BLaER1 treated with 17β-estradiol and CSF1 and Interleukin-3, amounts not matched to agents 10 nM and 100 nM (cell line): ENCODE measurements at regions not wholly inside any gene's neighbourhood (a gene's known extent, or its start where the extent isn't known, plus 50 kb on each side); places are given as distances from the start of the nearest gene placed in this dataset.
"Not testable (repeated sequence)": the region's sequence is repeated elsewhere in the genome, so short reads cannot be mapped to it uniquely, and the experiment has no call there.

Experiments used
- H3K27ac ChIP-seq, 11 experiments: shearing (Covaris generic); formaldehyde crosslinking; 2 replicates each; pipeline ENCODE4 v1.8.1; 2022
- H3K27me3 ChIP-seq, 11 experiments: shearing (Covaris generic); formaldehyde crosslinking; 2 replicates each; pipeline ENCODE4 v1.8.1; 2022
- H3K36me3 ChIP-seq, 11 experiments: shearing (Covaris generic); formaldehyde crosslinking; 2 replicates each; pipeline ENCODE4 v1.8.1; 2022
- H3K4me1 ChIP-seq, 10 experiments: shearing (Covaris generic); formaldehyde crosslinking; 2 replicates each; pipeline ENCODE4 v1.8.1; 2022
- H3K4me2 ChIP-seq, 11 experiments: shearing (Covaris generic); formaldehyde crosslinking; 2 replicates each; pipeline ENCODE4 v1.8.1; 2022
- H3K4me3 ChIP-seq, 10 experiments: shearing (Covaris generic); formaldehyde crosslinking; 2 replicates each; pipeline ENCODE4 v1.8.1; 2022
- H3K9ac ChIP-seq, 11 experiments: shearing (Covaris generic); formaldehyde crosslinking; 2 replicates each; pipeline ENCODE4 v1.8.1; 2022
- H3K9me3 ChIP-seq, 11 experiments: shearing (Covaris generic); formaldehyde crosslinking; replicated peaks in 1 of 11; 2 replicates each; pipeline ENCODE4 v1.8.1; 2022
- H4K20me1 ChIP-seq, 11 experiments: shearing (Covaris generic); formaldehyde crosslinking; 2 replicates each; pipeline ENCODE4 v1.8.1; 2022
- Cebpa-rat ChIP-seq, 11 experiments: shearing (Covaris generic); IDR thresholded peaks; 2 replicates each; pipeline ENCODE4 v1.8.1; 2022

DNA sequence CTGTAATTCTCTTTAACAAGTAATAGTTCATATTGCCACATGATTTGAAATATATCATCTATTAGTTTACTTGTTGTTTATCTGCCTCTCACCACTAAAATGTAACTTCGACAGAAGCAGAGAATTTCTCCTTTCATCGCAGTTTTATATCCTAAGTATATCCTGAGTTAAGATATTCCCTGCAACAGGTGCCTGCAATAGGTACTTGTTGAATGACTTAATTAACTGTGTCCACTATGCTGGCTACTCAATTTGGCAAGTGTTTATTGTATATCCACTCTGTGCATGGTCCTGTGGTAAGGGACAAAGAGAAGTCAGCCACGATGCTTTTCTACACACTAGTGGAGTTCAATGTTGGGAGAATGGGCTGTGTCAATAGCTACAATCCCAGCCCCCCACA lies 108.5 kb downstream of the PSAT1 start:
- Histone ChIP-seq H3K27me3 (no peaks in the 10 kb centered on the region), H4K20me1 (no peaks in the 10 kb centered on the region), H3K36me3 (peaks cover 0 to 4% (median 0%) of the 10 kb centered on the region in 11 experiments; a peak in 1 of 22 replicates), H3K4me1 (peaks cover 0 to 13% (median 9%) of the 10 kb centered on the region in 10 experiments; a peak in 9 of 20 replicates), H3K9ac (no peak overlapping the region), H3K9me3 (peaks cover 0 to 11% (median 7%) of the 10 kb centered on the region in 11 experiments; a peak in 5 of 22 replicates), H3K4me3 (no peak overlapping the region), H3K27ac (no peak overlapping the region; a peak in 1 of 22 replicates), H3K4me2 (peak overlapping the region in 3 of 11 experiments; percentile 12 to 43 (median 27); a peak in 2 of 22 replicates)
- TF ChIP-seq Cebpa-rat (IDR thresholded peaks at IDR 0.05): no peak

DNA sequence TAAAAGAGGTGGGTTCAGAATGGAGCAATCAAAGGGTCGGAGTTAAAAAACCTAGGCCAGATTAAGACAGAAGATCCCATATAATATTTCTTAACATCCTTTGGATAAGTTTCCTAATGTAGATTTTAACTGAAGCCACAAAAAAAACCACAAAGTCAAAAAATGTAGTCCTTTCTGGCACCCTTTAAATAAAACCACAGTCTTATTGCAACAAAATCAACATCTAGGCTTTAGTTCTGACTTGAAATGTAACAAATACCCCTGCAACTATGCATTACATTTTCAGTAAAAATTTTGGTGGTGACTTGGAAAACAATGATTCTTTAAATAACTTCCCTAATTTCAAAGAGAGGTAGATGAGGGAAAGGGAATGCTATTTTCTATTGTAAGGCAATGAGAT lies 109.2 kb downstream of the PSAT1 start:
- Histone ChIP-seq H4K20me1 (no peaks in the 10 kb centered on the region), H3K4me2 (peak overlapping the region in 7 of 11 experiments; percentile 1 to 43 (median 16); a peak in 8 of 22 replicates), H3K9ac (no peak overlapping the region), H3K36me3 (peaks cover 0 to 4% (median 0%) of the 10 kb centered on the region in 11 experiments; a peak in 1 of 22 replicates), H3K27ac (0 out of 22 replicates have a peak overlapping the region, but pooled peaks of 1 of the 11 experiments have one; percentile 4), H3K27me3 (no peaks in the 10 kb centered on the region), H3K9me3 (peaks cover 0 to 11% (median 7%) of the 10 kb centered on the region in 11 experiments; a peak in 5 of 22 replicates), H3K4me1 (peaks cover 0 to 13% (median 9%) of the 10 kb centered on the region in 10 experiments; a peak in 9 of 20 replicates), H3K4me3 (no peak overlapping the region)
- no peak for TF ChIP-seq Cebpa-rat (IDR thresholded peaks at IDR 0.05)

DNA sequence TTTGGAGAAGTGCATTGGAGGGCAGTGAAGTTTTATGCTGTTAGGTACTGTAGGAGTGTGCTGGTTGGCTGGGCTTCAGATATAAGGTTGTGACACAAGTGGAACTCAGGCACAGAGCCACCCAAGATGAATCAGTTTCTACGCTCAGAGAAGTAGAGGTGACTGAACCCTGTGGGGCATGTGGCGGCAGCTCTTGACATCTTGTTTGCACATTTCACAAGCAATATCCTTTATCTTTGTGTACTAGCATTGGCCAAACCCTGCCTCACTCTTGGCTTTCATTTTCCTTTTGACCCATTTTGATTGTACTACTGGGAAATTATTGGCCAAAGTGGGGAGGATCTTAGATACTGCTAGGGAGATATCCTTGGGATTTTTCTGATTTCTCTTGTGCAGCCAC lies 110.0 kb downstream of the PSAT1 start:
- TF ChIP-seq Cebpa-rat (IDR thresholded peaks at IDR 0.05): no peak
- H3K27me3 ChIP-seq: no peaks in the 10 kb centered on the region
- H3K4me3 ChIP-seq: no peak overlapping the region
- peaks cover 0 to 13% (median 9%) of the 10 kb centered on the region in 10 experiments; a peak in 9 of 20 replicates for H3K4me1 ChIP-seq
- H3K27ac ChIP-seq: 0 out of 22 replicates have a peak overlapping the region, but pooled peaks of 1 of the 11 experiments have one; percentile 4
- H4K20me1 ChIP-seq: no peaks in the 10 kb centered on the region
- H3K4me2 ChIP-seq: peak overlapping the region in 3 of 11 experiments; percentile 12 to 43 (median 27); a peak in 3 of 22 replicates
- peaks cover 0 to 11% (median 7%) of the 10 kb centered on the region in 11 experiments; a peak in 5 of 22 replicates for H3K9me3 ChIP-seq
- H3K36me3 ChIP-seq: peaks cover 0 to 4% (median 0%) of the 10 kb centered on the region in 11 experiments; a peak in 1 of 22 replicates
- H3K9ac ChIP-seq: no peak overlapping the region

DNA sequence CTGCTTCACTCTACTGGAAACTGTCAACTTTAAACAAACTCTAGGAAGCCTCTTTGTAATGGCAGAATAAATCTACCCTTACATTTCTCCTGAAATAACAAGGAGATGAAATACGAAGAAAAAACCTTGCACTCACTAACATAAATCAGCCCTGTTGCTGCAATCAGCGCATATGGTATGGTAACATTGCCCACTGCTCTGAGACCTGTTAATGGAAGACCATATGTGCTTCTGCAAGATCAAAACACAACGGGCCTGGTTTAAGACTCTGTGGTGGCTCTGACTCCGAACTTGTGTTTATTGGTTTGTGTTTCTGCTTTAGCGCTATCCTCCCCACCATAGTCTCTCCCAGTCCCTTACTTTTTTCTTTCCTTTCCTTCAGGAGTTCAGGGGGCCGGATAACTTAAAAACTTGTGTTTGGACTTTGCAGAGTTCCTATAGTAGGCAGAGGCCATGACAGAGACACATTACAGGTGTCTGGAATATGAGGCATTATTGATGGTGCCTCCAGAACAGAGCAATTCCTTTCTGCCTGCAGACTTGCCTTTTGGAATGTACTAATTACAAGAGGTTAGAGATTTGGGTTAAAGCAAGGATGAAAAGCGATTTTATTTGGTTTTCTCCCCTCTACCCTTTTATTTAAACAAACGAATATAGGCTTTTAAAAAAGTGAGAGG lies 110.8 kb downstream of the PSAT1 start:
- Histone ChIP-seq H3K27ac (no peak overlapping the region), H3K9me3 (peaks cover 0 to 11% (median 7%) of the 10 kb centered on the region in 11 experiments; a peak in 5 of 22 replicates), H3K4me1 (peaks cover 0 to 13% (median 9%) of the 10 kb centered on the region in 10 experiments; a peak in 9 of 20 replicates), H4K20me1 (no peaks in the 10 kb centered on the region), H3K9ac (no peak overlapping the region), H3K4me2 (no peak overlapping the region), H3K4me3 (no peak overlapping the region), H3K27me3 (no peaks in the 10 kb centered on the region), H3K36me3 (peaks cover 0 to 4% (median 0%) of the 10 kb centered on the region in 11 experiments; a peak in 1 of 22 replicates)
- TF ChIP-seq Cebpa-rat (IDR thresholded peaks at IDR 0.05): no peak

DNA sequence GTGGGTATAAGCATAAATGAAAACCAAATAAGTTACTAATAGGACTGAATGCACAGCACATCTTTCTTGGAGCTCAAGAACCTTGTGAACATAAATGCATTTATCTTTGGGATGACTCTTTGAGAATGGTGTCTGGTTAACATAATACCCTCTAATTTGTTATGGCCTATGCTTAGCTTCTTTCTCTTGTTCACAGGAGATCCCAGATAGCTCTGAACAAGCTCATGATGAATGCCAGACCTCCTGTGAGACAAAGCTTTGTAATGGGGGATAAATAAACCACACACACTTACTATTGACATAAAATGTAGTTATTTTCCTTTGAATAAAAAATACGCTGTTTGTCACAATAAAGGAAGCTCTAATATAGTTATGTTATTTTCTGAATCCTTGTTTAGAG lies 111.5 kb downstream of the PSAT1 start:
- no peak for TF ChIP-seq Cebpa-rat (IDR thresholded peaks at IDR 0.05)
- H3K27ac ChIP-seq: no peak overlapping the region
- peaks cover 0 to 13% (median 9%) of the 10 kb centered on the region in 10 experiments; a peak in 9 of 20 replicates for H3K4me1 ChIP-seq
- H3K27me3 ChIP-seq: no peaks in the 10 kb centered on the region
- no peaks in the 10 kb centered on the region for H4K20me1 ChIP-seq
- H3K4me2 ChIP-seq: no peak overlapping the region
- peaks cover 0 to 4% (median 0%) of the 10 kb centered on the region in 11 experiments; a peak in 1 of 22 replicates for H3K36me3 ChIP-seq
- no peak overlapping the region for H3K4me3 ChIP-seq
- peaks cover 0 to 11% (median 7%) of the 10 kb centered on the region in 11 experiments; a peak in 5 of 22 replicates for H3K9me3 ChIP-seq
- no peak overlapping the region for H3K9ac ChIP-seq

DNA sequence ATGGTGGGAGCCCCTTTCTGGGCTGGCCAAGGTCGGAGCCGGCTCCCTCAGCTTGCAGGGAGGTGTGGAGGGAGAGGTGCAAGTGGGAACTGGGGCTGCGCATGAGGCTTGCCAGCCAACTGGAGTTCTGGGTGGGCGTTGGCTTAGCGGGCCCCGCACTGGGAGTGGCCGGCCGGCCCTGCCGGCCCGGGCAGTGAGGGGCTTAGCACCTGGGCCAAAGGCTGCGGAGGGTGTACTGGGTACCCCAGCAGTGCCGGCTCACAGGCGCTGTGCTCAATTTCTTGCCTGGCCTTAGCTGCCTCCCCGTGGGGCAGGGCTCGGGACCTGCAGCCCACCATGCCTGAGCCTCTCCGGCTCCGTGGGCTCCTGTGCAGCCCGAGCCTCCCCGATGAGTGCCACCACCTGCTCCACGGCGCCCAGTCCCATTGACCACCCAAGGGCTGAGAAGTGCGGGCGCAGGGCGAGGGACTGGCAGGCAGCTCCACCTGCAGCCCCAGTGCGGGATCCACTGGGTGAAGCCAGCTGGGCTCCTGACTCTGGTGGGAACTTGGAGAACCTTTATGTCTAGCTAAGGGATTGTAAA lies 113.1 kb downstream of the PSAT1 start:
- H3K27ac ChIP-seq: not testable (repeated sequence)

DNA sequence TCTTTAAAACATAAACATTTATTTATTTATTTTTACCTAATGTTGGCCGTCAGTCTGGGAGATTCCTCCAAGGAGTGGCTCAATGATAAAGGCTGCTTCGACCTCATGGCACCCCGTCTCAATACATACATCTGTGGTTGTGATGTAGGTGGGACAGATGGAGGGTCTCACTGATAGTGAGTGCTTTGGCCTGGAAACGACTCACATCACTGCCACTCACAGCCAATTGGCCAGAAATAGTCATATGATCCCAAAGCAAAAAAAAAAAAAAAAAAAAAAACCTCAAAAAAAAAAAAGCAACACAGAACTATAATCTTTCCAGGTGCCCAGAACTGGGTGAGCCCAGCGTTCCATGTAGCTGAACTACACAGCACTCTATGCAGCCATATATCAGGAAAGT lies 125.4 kb downstream of the PSAT1 start:
- no peak overlapping the region for H3K9ac ChIP-seq
- no peaks in the 10 kb centered on the region for H3K36me3 ChIP-seq
- no peak overlapping the region for H3K4me2 ChIP-seq
- no peak for TF ChIP-seq Cebpa-rat (IDR thresholded peaks at IDR 0.05)
- no peak overlapping the region for H3K4me3 ChIP-seq
- no peaks in the 10 kb centered on the region for H3K4me1 ChIP-seq
- no peaks in the 10 kb centered on the region for H3K9me3 ChIP-seq
- H4K20me1 ChIP-seq: no peaks in the 10 kb centered on the region
- H3K27ac ChIP-seq: no peak overlapping the region
- no peaks in the 10 kb centered on the region for H3K27me3 ChIP-seq

More for the DNA sequence above, 113.1 kb downstream of the PSAT1 start:
- not testable (repeated sequence) for H3K27me3 ChIP-seq, H3K4me2 ChIP-seq, H3K36me3 ChIP-seq, H4K20me1 ChIP-seq, H3K9ac ChIP-seq, H3K4me3 ChIP-seq
- Histone ChIP-seq H3K9me3 (peaks cover 0 to 11% (median 7%) of the 10 kb centered on the region in 11 experiments; a peak in 5 of 22 replicates), H3K4me1 (peaks cover 0 to 13% (median 9%) of the 10 kb centered on the region in 10 experiments; a peak in 9 of 20 replicates)

DNA sequence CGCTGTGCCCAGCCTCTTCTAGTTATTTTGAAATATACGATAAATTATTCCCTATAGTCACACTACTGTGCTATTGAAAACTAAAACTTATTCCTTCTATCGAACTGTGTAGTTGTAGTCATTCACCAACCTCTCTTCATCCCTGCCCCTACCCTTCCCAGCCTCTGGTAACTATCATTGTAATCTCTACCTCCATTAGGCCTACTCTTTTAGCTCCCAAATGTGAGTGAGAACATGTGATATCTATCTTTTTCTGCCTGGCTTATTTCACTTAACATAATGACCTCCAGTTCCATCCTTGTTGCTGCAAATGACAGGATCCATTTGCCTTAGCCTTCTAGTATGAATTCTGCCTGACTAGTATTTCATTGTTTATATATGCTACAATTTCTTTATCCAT lies 127.4 kb downstream of the PSAT1 start:
- no peak for TF ChIP-seq Cebpa-rat (IDR thresholded peaks at IDR 0.05)
- no peaks in the 10 kb centered on the region for H3K4me1 ChIP-seq
- H3K9me3 ChIP-seq: peaks cover 0 to 5% (median 4%) of the 10 kb centered on the region in 11 experiments; a peak in 8 of 22 replicates
- no peaks in the 10 kb centered on the region for H3K27me3 ChIP-seq
- H3K36me3 ChIP-seq: no peaks in the 10 kb centered on the region; a peak in 1 of 22 replicates
- H3K27ac ChIP-seq: no peak overlapping the region
- no peak overlapping the region for H3K4me2 ChIP-seq
- no peaks in the 10 kb centered on the region for H4K20me1 ChIP-seq
- no peak overlapping the region for H3K9ac ChIP-seq
- H3K4me3 ChIP-seq: no peak overlapping the region

DNA sequence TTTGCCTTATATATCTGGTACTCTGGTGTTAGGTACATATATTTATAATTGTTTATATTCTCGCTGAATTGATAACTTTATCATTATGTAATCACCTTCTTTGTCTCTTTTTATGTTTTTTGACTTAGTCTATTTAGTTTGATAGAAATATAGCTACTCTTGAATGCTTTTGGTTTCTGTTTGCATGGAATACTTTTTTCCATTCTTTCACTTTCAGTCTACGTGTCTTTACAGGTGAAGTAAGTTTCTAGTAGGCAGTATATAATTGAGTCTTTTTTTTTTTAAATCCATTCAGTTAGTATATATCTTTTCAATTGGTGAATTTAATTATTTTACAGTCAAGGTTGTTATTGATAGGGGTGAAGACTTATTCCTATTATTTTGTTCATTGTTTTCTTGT lies 131.7 kb downstream of the PSAT1 start:
- Histone ChIP-seq H3K9me3 (peaks cover 20 to 29% (median 26%) of the 10 kb centered on the region in 11 experiments; a peak in 21 of 22 replicates), H3K36me3 (peaks cover 0 to 3% (median 0%) of the 10 kb centered on the region in 11 experiments; a peak in 2 of 22 replicates), H3K27ac (no peak overlapping the region), H4K20me1 (no peaks in the 10 kb centered on the region), H3K9ac (no peak overlapping the region), H3K27me3 (no peaks in the 10 kb centered on the region), H3K4me3 (no peak overlapping the region), H3K4me1 (no peaks in the 10 kb centered on the region), H3K4me2 (no peak overlapping the region)
- no peak for TF ChIP-seq Cebpa-rat (IDR thresholded peaks at IDR 0.05)
